ENCODE measurements at regions not wholly inside any gene's neighbourhood (a gene's known extent, or its start where the extent isn't known, plus 50 kb on each side); places are given as distances from the start of the nearest gene placed in this dataset.

DNA sequence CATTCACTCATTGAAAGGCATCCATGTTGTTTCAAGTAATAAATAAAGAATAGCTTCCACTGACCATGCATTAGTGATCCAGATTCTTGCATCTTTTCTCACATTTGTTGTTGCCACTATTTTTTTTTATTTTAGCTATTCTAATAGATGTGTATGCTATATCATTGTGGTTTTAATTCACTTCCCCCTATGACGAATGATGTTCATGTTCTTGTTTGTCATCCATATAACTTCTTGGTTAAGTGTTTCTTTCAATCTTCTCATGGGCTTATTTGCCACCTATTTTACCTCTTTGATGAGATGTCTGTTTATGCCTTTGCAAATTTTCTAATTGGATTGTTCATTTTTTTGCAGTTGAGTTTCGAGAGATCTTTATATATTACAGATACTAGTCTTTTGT lies 681.2 kb downstream of the HDGFL1 start:
- TF ChIP-seq, protein P1, sequence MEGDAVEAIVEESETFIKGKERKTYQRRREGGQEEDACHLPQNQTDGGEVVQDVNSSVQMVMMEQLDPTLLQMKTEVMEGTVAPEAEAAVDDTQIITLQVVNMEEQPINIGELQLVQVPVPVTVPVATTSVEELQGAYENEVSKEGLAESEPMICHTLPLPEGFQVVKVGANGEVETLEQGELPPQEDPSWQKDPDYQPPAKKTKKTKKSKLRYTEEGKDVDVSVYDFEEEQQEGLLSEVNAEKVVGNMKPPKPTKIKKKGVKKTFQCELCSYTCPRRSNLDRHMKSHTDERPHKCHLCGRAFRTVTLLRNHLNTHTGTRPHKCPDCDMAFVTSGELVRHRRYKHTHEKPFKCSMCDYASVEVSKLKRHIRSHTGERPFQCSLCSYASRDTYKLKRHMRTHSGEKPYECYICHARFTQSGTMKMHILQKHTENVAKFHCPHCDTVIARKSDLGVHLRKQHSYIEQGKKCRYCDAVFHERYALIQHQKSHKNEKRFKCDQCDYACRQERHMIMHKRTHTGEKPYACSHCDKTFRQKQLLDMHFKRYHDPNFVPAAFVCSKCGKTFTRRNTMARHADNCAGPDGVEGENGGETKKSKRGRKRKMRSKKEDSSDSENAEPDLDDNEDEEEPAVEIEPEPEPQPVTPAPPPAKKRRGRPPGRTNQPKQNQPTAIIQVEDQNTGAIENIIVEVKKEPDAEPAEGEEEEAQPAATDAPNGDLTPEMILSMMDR (conservative IDR thresholded peaks at IDR 0.05): no peak
- TF ChIP-seq EZH2 (IDR thresholded peaks at IDR 0.05; ENCODE audit: low read depth): no peak
